ENCODE measurements at regions not wholly inside any gene's neighbourhood (a gene's known extent, or its start where the extent isn't known, plus 50 kb on each side); places are given as distances from the start of the nearest gene placed in this dataset.

DNA sequence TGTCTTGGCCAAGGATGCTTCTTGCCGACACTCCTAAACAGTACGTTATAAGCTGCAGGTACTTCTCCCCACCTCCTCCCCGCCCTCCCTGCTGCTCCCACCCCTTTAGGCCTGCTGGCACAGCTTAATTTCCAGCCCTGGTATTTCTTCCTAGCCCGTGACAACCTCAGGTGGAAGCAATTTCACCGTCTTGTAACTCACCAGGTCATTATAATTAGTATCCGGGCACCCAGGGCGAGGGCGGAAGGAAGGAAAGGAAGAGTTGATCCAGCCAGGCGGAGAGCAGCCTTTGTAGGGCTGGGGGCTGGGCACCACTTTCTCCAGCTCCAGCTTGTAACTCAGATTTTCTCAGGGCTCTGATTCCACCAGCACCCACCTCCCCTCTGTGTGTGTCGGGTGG, 153.5 kb upstream of the CSF3R start:
- no peak overlapping the region for H3K4me3 ChIP-seq (ENCODE audit: low read depth, low read length)
- H3K27me3 ChIP-seq (ENCODE audit: control insufficient read depth, insufficient read depth, low read length), result no peaks in the 10 kb centered on the region
- no peak for DNase-seq (ENCODE audit: low read depth, low spot score)
- ChIA-PET CTCF (interaction anchor here (4.2 kb wide), 1 partner anchor 14 kb away, joined by 14 read pairs; no protein-coding TSS in a partner anchor), POLR2A (no interaction called here)
- H3K9me3 ChIP-seq (ENCODE audit: control insufficient read depth, insufficient read depth, low read length), result no peaks in the 10 kb centered on the region; the same call in 1 of the 2 replicates
- TF ChIP-seq, protein P1, sequence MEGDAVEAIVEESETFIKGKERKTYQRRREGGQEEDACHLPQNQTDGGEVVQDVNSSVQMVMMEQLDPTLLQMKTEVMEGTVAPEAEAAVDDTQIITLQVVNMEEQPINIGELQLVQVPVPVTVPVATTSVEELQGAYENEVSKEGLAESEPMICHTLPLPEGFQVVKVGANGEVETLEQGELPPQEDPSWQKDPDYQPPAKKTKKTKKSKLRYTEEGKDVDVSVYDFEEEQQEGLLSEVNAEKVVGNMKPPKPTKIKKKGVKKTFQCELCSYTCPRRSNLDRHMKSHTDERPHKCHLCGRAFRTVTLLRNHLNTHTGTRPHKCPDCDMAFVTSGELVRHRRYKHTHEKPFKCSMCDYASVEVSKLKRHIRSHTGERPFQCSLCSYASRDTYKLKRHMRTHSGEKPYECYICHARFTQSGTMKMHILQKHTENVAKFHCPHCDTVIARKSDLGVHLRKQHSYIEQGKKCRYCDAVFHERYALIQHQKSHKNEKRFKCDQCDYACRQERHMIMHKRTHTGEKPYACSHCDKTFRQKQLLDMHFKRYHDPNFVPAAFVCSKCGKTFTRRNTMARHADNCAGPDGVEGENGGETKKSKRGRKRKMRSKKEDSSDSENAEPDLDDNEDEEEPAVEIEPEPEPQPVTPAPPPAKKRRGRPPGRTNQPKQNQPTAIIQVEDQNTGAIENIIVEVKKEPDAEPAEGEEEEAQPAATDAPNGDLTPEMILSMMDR (IDR thresholded peaks at IDR 0.05; ENCODE audit: low read depth, low read length), result no peak
- no peak overlapping the region for H3K27ac ChIP-seq (ENCODE audit: low read depth, low read length)

DNA sequence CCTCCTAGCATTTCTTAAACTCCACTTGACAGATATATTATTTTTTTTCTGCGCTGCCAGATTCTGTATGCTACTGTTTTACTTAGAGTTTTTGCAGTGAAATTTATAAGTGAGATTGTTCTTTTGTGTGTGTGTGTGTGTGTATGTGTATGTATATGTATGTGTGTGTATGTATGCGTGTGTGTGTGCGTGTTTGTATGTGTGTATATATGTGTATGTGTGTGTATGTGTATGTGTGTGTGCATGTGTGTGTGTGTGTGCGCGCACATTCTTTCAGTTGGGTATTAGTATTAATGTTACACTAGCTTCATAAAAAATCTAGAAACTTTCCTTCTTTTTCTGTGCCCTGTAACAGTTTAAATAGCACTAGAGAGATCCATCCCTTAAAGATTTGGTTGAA, 152.6 kb upstream of the CSF3R start:
- Histone ChIP-seq H3K27ac (ENCODE audit: low read depth, low read length) (no peak overlapping the region), H3K27me3 (ENCODE audit: control insufficient read depth, insufficient read depth, low read length) (no peaks in the 10 kb centered on the region), H3K9me3 (ENCODE audit: control insufficient read depth, insufficient read depth, low read length) (no peaks in the 10 kb centered on the region; the same call in 1 of the 2 replicates), H3K4me3 (ENCODE audit: low read depth, low read length) (no peak overlapping the region)
- no peak for DNase-seq (ENCODE audit: low read depth, low spot score)
- POLR2A ChIA-PET, result no interaction called here
- TF ChIP-seq, protein P1 (IDR thresholded peaks at IDR 0.05; ENCODE audit: low read depth, low read length), result no peak
- CTCF ChIA-PET, result no interaction called here

DNA sequence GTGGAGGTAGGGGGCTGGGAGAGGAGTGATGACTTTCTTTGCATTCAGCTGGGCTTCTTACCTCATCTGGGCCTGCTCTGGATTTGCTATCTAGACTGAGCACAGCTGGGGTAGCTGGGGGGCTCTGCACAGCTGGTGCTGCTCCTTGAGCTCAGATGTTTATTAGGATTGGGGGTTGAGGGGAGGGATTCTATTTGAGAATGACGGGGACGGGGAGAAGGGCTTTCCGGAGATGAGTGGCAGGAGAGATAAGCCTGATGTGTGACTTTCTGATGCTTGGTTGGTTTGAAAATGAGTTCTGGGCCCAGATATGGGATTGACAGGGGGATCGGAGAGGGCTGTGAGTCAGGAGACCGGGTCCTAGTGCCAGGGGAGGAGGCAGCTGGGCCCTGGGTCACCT, 146.1 kb upstream of the CSF3R start:
- no peak overlapping the region for H3K4me3 ChIP-seq (ENCODE audit: low read depth, low read length)
- H3K27me3 ChIP-seq (ENCODE audit: control insufficient read depth, insufficient read depth, low read length), result peaks cover 3% of the 10 kb centered on the region
- TF ChIP-seq, protein P1 (IDR thresholded peaks at IDR 0.05; ENCODE audit: low read depth, low read length), result no peak
- CTCF ChIA-PET, result no interaction called here
- POLR2A ChIA-PET, result no interaction called here
- no peaks in the 10 kb centered on the region for H3K9me3 ChIP-seq (ENCODE audit: control insufficient read depth, insufficient read depth, low read length)
- DNase-seq (ENCODE audit: low read depth, low spot score), result no peak
- H3K27ac ChIP-seq (ENCODE audit: low read depth, low read length), result no peak overlapping the region

DNA sequence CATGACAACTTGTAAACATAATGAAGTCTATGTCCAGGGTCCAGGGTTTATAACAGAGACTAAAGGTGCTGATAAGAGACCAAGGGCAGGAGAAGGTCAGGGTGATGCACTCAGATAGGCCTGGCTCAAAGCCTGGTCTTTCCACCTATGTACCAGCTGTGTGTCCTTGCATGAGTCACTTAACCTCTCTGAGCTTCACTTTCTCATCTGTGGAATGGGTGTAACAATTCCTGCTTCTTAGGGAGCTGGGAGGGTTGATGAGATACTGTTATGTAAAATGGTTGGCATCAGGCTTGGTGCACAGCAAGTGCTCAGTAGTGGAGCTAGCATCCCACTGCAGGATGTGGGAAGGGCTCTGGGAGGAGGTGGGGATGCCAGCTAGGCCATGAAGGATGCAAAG, 143.7 kb upstream of the CSF3R start:
- Histone ChIP-seq H3K9me3 (ENCODE audit: control insufficient read depth, insufficient read depth, low read length) (no peaks in the 10 kb centered on the region), H3K27ac (ENCODE audit: low read depth, low read length) (no peak overlapping the region), H3K27me3 (ENCODE audit: control insufficient read depth, insufficient read depth, low read length) (peaks cover 3% of the 10 kb centered on the region), H3K4me3 (ENCODE audit: low read depth, low read length) (no peak overlapping the region)
- TF ChIP-seq, protein P1 (IDR thresholded peaks at IDR 0.05; ENCODE audit: low read depth, low read length), result no peak
- DNase-seq (ENCODE audit: low read depth, low spot score), result no peak
- ChIA-PET POLR2A (no interaction called here), CTCF (no interaction called here)

DNA sequence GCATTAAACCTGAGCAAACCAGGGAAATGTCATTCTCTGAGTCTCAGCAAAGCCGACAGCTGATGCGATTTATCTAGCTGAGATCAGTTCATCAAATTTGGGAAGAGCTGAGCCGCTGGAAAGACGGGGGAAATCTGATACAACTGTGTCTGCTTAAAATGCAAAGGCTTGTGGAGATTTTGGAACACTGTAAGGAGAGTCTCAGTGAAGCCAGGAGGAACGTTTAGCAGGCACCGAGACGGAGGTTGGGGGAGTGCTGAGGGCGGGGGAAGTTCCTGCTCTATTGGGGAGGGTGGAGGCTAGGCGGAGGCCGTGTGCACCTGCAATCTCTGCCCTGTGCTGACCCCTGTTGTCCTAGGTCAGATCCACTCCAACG, 143.2 kb upstream of the CSF3R start:
- Histone ChIP-seq H3K9me3 (ENCODE audit: control insufficient read depth, insufficient read depth, low read length) (no peaks in the 10 kb centered on the region), H3K4me3 (ENCODE audit: low read depth, low read length) (no peak overlapping the region), H3K27me3 (ENCODE audit: control insufficient read depth, insufficient read depth, low read length) (peaks cover 3% of the 10 kb centered on the region), H3K27ac (ENCODE audit: low read depth, low read length) (no peak overlapping the region)
- no peak for DNase-seq (ENCODE audit: low read depth, low spot score)
- ChIA-PET CTCF (no interaction called here), POLR2A (no interaction called here)
- TF ChIP-seq, protein P1 (IDR thresholded peaks at IDR 0.05; ENCODE audit: low read depth, low read length), result no peak

Measured in AG04450 (cell line).